ENCODE measurements at regions not wholly inside any gene's neighbourhood (a gene's known extent, or its start where the extent isn't known, plus 50 kb on each side); places are given as distances from the start of the nearest gene placed in this dataset.

- no peaks in the 10 kb centered on the region for H3K27me3 ChIP-seq (ENCODE audit: control insufficient read depth in 2 of 2, insufficient read depth in 2 of 2, low read length in 2 of 2)
- H3K9me3 Mint-ChIP-seq = peaks cover 1 to 9% (median 3%) of the 10 kb centered on the region in 7 donors
- no peaks in the 10 kb centered on the region for H3K36me3 Mint-ChIP-seq
- intact Hi-C loops (cut with micrococcal nuclease) = no loop called here
- 90% methylated on average over 12 of the region's 17 CpGs for WGBS (ENCODE audit: insufficient coverage)
- H3K27ac ChIP-seq (ENCODE audit: low read depth in 1 of 2, low read length in 2 of 2) = no peak overlapping the region
- H3K36me3 ChIP-seq (replicated peaks in 1 of 2; ENCODE audit: control insufficient read depth in 1 of 2, insufficient read depth in 2 of 2, low read length in 2 of 2) = no peaks in the 10 kb centered on the region
- H3K4me1 ChIP-seq (ENCODE audit: control insufficient read depth in 1 of 2, insufficient read depth in 2 of 2, low read length in 2 of 2) = no peaks in the 10 kb centered on the region
- peaks cover 2 to 18% (median 5%) of the 10 kb centered on the region in 3 donors for H3K27me3 Mint-ChIP-seq (ENCODE audit: low read depth in 3 of 3)
- no peaks in the 10 kb centered on the region for H3K79me2 ChIP-seq (ENCODE audit: insufficient read depth, low read length)
- TF ChIP-seq, protein P1, sequence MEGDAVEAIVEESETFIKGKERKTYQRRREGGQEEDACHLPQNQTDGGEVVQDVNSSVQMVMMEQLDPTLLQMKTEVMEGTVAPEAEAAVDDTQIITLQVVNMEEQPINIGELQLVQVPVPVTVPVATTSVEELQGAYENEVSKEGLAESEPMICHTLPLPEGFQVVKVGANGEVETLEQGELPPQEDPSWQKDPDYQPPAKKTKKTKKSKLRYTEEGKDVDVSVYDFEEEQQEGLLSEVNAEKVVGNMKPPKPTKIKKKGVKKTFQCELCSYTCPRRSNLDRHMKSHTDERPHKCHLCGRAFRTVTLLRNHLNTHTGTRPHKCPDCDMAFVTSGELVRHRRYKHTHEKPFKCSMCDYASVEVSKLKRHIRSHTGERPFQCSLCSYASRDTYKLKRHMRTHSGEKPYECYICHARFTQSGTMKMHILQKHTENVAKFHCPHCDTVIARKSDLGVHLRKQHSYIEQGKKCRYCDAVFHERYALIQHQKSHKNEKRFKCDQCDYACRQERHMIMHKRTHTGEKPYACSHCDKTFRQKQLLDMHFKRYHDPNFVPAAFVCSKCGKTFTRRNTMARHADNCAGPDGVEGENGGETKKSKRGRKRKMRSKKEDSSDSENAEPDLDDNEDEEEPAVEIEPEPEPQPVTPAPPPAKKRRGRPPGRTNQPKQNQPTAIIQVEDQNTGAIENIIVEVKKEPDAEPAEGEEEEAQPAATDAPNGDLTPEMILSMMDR (IDR thresholded peaks at IDR 0.05) = no peak
- no peak overlapping the region for H3K27ac Mint-ChIP-seq
- H4K20me1 ChIP-seq (ENCODE audit: insufficient read depth, low read length) = no peaks in the 10 kb centered on the region
- no peak overlapping the region for H3K9ac ChIP-seq (ENCODE audit: insufficient read depth, low read length, poor library complexity, severe bottlenecking)
- H2AFZ ChIP-seq (ENCODE audit: insufficient read depth, low read depth, low read length, poor library complexity, severe bottlenecking) = no peak overlapping the region
- no peak for DNase-seq
- H3K4me3 ChIP-seq (replicated peaks in 1 of 3; ENCODE audit: low read depth in 2 of 3, low read length in 3 of 3) = no peak overlapping the region
- H3K4me2 ChIP-seq (replicated peaks; ENCODE audit: extremely low read depth, low read length, poor library complexity, severe bottlenecking) = no peak overlapping the region
- H3K9me3 ChIP-seq (replicated peaks in 1 of 2; ENCODE audit: control insufficient read depth in 1 of 2, insufficient read depth in 1 of 2, low read length in 2 of 2) = peaks cover 3 to 7% of the 10 kb centered on the region in 2 donors
- no peaks in the 10 kb centered on the region for H3K4me1 Mint-ChIP-seq
- no peak overlapping the region for H3K4me3 Mint-ChIP-seq
These were observed 100.5 kb downstream of the TFAP2A start for GRCh38 chr6:10314163-10314955.

GRCh38 chr6:10313799-10314162 lies 101.1 kb downstream of the TFAP2A start:
- Mint-ChIP-seq H3K27ac (no peak overlapping the region), H3K36me3 (no peaks in the 10 kb centered on the region), H3K9me3 (peaks cover 0 to 4% (median 0%) of the 10 kb centered on the region in 7 donors), H3K4me1 (no peaks in the 10 kb centered on the region), H3K4me3 (no peak overlapping the region), H3K27me3 (ENCODE audit: low read depth in 3 of 3) (peaks cover 2 to 18% (median 5%) of the 10 kb centered on the region in 3 donors)
- no peaks in the 10 kb centered on the region for H3K36me3 ChIP-seq (replicated peaks in 1 of 2; ENCODE audit: control insufficient read depth in 1 of 2, insufficient read depth in 2 of 2, low read length in 2 of 2)
- intact Hi-C loops (cut with micrococcal nuclease) = no loop called here
- no peak overlapping the region for H3K9ac ChIP-seq (ENCODE audit: insufficient read depth, low read length, poor library complexity, severe bottlenecking)
- no peak overlapping the region for H3K27ac ChIP-seq (ENCODE audit: low read depth in 1 of 2, low read length in 2 of 2)
- no peak overlapping the region for H2AFZ ChIP-seq (ENCODE audit: insufficient read depth, low read depth, low read length, poor library complexity, severe bottlenecking)
- no peak overlapping the region for H3K4me2 ChIP-seq (replicated peaks; ENCODE audit: extremely low read depth, low read length, poor library complexity, severe bottlenecking)
- no peaks in the 10 kb centered on the region for H3K4me1 ChIP-seq (ENCODE audit: control insufficient read depth in 1 of 2, insufficient read depth in 2 of 2, low read length in 2 of 2)
- H4K20me1 ChIP-seq (ENCODE audit: insufficient read depth, low read length) = no peaks in the 10 kb centered on the region
- no peaks in the 10 kb centered on the region for H3K27me3 ChIP-seq (ENCODE audit: control insufficient read depth in 2 of 2, insufficient read depth in 2 of 2, low read length in 2 of 2)
- no peak overlapping the region for H3K4me3 ChIP-seq (replicated peaks in 1 of 3; ENCODE audit: low read depth in 2 of 3, low read length in 3 of 3)
- DNase-seq = no peak
- TF ChIP-seq, protein P1 (IDR thresholded peaks at IDR 0.05) = no peak
- 77% methylated on average over 3 of the region's 5 CpGs for WGBS (ENCODE audit: insufficient coverage)
- peaks cover 0 to 2% of the 10 kb centered on the region in 2 donors for H3K9me3 ChIP-seq (replicated peaks in 1 of 2; ENCODE audit: control insufficient read depth in 1 of 2, insufficient read depth in 1 of 2, low read length in 2 of 2)
- H3K79me2 ChIP-seq (ENCODE audit: insufficient read depth, low read length) = no peaks in the 10 kb centered on the region
